ENCODE measurements at regions not wholly inside any gene's neighbourhood (a gene's known extent, or its start where the extent isn't known, plus 50 kb on each side); places are given as distances from the start of the nearest gene placed in this dataset.

DNA sequence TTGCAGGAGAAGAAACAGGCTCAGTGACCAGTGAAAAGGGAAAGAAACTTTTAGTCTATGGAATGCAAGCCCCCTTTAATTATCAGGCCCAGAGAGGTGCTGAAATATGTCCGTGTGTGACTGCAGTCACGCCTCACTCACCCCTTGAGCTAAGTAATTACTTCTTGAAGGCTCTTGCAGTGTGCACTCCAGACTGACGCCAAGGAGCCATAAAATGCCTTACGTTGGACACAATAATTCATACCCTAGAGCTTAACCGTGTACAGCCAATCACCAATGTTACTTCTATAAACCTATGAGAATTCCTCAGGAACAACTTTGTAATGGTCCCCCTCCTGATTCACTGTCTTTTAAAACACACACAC is 242.2 kb downstream of the SYK start:
- WGBS (ENCODE audit: low lambda C conversion rate): 94% methylated on average over 5 of the region's 5 CpGs
- no peaks in the 10 kb centered on the region for H3F3A ChIP-seq (replicated peaks; ENCODE audit: insufficient read depth)
- no peaks in the 10 kb centered on the region for H3K27me3 ChIP-seq (ENCODE audit: insufficient read depth)
- TF ChIP-seq, protein P1, sequence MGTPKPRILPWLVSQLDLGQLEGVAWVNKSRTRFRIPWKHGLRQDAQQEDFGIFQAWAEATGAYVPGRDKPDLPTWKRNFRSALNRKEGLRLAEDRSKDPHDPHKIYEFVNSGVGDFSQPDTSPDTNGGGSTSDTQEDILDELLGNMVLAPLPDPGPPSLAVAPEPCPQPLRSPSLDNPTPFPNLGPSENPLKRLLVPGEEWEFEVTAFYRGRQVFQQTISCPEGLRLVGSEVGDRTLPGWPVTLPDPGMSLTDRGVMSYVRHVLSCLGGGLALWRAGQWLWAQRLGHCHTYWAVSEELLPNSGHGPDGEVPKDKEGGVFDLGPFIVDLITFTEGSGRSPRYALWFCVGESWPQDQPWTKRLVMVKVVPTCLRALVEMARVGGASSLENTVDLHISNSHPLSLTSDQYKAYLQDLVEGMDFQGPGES (IDR thresholded peaks at IDR 0.05; ENCODE audit: low read depth, low read length): no peak
- TF ChIP-seq SMC3 (IDR thresholded peaks at IDR 0.05; ENCODE audit: low read depth, low read length): no peak
- TF ChIP-seq, protein P2, sequence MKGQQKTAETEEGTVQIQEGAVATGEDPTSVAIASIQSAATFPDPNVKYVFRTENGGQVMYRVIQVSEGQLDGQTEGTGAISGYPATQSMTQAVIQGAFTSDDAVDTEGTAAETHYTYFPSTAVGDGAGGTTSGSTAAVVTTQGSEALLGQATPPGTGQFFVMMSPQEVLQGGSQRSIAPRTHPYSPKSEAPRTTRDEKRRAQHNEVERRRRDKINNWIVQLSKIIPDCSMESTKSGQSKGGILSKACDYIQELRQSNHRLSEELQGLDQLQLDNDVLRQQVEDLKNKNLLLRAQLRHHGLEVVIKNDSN (IDR thresholded peaks at IDR 0.05; ENCODE audit: borderline replicate concordance, low read depth): no peak
- no peak for TF ChIP-seq NRF1 (IDR thresholded peaks at IDR 0.05; ENCODE audit: low read depth, low read length)
- TF ChIP-seq MXI1 (IDR thresholded peaks at IDR 0.05; ENCODE audit: low read depth, low read length): no peak
- TF ChIP-seq GABPA (IDR thresholded peaks at IDR 0.05; ENCODE audit: low read depth): no peak
- no peak for TF ChIP-seq RCOR1 (IDR thresholded peaks at IDR 0.05; ENCODE audit: low read length)
- TF ChIP-seq RXRA (IDR thresholded peaks at IDR 0.05; ENCODE audit: borderline replicate concordance, low read depth): no peak
- TF ChIP-seq, protein P3, sequence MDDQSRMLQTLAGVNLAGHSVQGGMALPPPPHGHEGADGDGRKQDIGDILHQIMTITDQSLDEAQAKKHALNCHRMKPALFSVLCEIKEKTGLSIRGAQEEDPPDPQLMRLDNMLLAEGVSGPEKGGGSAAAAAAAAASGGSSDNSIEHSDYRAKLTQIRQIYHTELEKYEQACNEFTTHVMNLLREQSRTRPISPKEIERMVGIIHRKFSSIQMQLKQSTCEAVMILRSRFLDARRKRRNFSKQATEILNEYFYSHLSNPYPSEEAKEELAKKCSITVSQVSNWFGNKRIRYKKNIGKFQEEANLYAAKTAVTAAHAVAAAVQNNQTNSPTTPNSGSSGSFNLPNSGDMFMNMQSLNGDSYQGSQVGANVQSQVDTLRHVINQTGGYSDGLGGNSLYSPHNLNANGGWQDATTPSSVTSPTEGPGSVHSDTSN (IDR thresholded peaks at IDR 0.05): no peak
- no peak for TF ChIP-seq FOXJ3 (CRISPR knock-in tag; IDR thresholded peaks at IDR 0.05)
- ChIA-PET CTCF (interaction anchor here (1.4 kb wide), 2 partner anchors 30 to 382 kb away, joined by 3 to 4 read pairs; no protein-coding TSS in a partner anchor), POLR2A (no interaction called here)
- H2AFZ ChIP-seq (ENCODE audit: low read depth): no peak overlapping the region
- no peak for DNase-seq
- no peak overlapping the region for H3K4me3 ChIP-seq (ENCODE audit: low read depth in 2 of 2, low read length in 1 of 2)
- H3K4me2 ChIP-seq: no peak overlapping the region
- no peaks in the 10 kb centered on the region for H3K9me3 ChIP-seq
- no peak overlapping the region for H3K9ac ChIP-seq
- no peaks in the 10 kb centered on the region for H3K79me2 ChIP-seq (ENCODE audit: insufficient read depth)
- H4K20me1 ChIP-seq (ENCODE audit: insufficient read depth): no peaks in the 10 kb centered on the region
- no peaks in the 10 kb centered on the region for H3K9me2 ChIP-seq
- peaks cover 0 to 7% of the 10 kb centered on the region in 2 experiments; a peak in 2 of 4 replicates for H3K4me1 ChIP-seq (ENCODE audit: control insufficient read depth in 1 of 2, insufficient read depth in 2 of 2, low read depth in 1 of 2, low read length in 1 of 2)
- no peaks in the 10 kb centered on the region for H3K36me3 ChIP-seq (replicated peaks in 1 of 2; ENCODE audit: control insufficient read depth in 1 of 2, insufficient read depth in 2 of 2, low read length in 1 of 2)
- H3K27ac ChIP-seq (ENCODE audit: low read depth in 2 of 2, low read length in 1 of 2): no peak overlapping the region

- Histone ChIP-seq H3K9me2 (no peaks in the 10 kb centered on the region), H3K27me3 (ENCODE audit: insufficient read depth) (no peaks in the 10 kb centered on the region), H3K79me2 (ENCODE audit: insufficient read depth) (no peaks in the 10 kb centered on the region), H3K27ac (ENCODE audit: low read depth in 2 of 2, low read length in 1 of 2) (no peak overlapping the region), H3K9me3 (no peaks in the 10 kb centered on the region), H3F3A (replicated peaks; ENCODE audit: insufficient read depth) (no peaks in the 10 kb centered on the region), H2AFZ (ENCODE audit: low read depth) (no peak overlapping the region), H3K9ac (no peak overlapping the region), H3K36me3 (replicated peaks in 1 of 2; ENCODE audit: control insufficient read depth in 1 of 2, insufficient read depth in 2 of 2, low read length in 1 of 2) (no peaks in the 10 kb centered on the region), H4K20me1 (ENCODE audit: insufficient read depth) (no peaks in the 10 kb centered on the region), H3K4me3 (ENCODE audit: low read depth in 2 of 2, low read length in 1 of 2) (no peak overlapping the region), H3K4me2 (no peak overlapping the region), H3K4me1 (ENCODE audit: control insufficient read depth in 1 of 2, insufficient read depth in 2 of 2, low read depth in 1 of 2, low read length in 1 of 2) (peaks cover 0 to 7% of the 10 kb centered on the region in 2 experiments; a peak in 2 of 4 replicates)
- no peak for DNase-seq
- ChIA-PET CTCF (interaction anchor here (1.4 to 1.5 kb wide), 3 partner anchors 7 to 382 kb away, joined by 3 to 8 read pairs (median 4); no protein-coding TSS in a partner anchor), POLR2A (no interaction called here)
- TF ChIP-seq, protein P4, sequence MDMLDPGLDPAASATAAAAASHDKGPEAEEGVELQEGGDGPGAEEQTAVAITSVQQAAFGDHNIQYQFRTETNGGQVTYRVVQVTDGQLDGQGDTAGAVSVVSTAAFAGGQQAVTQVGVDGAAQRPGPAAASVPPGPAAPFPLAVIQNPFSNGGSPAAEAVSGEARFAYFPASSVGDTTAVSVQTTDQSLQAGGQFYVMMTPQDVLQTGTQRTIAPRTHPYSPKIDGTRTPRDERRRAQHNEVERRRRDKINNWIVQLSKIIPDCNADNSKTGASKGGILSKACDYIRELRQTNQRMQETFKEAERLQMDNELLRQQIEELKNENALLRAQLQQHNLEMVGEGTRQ (IDR thresholded peaks at IDR 0.05; ENCODE audit: borderline replicate concordance, low read depth, low read length): no peak
- no peak for TF ChIP-seq FOSL2 (IDR thresholded peaks at IDR 0.05; ENCODE audit: borderline replicate concordance, low read depth)
- WGBS (ENCODE audit: low lambda C conversion rate): 81% methylated on average over 3 of the region's 3 CpGs
These were observed 242.7 kb downstream of the SYK start for GRCh38 chr9:91044354-91044753.
